ENCODE measurements at regions not wholly inside any gene's neighbourhood (a gene's known extent, or its start where the extent isn't known, plus 50 kb on each side); places are given as distances from the start of the nearest gene placed in this dataset.

GRCh38 chr13:75013818-75014217, 468.2 kb downstream of the TBC1D4 start:
- no peaks in the 10 kb centered on the region for H3K27me3 ChIP-seq (ENCODE audit: control insufficient read depth in 2 of 2, insufficient read depth in 2 of 2, low read length in 2 of 2)
- ATAC-seq (no peak), DNase-seq (ENCODE audit: extremely low read depth in 1 of 4, low spot score in 3 of 4) (no peak), FAIRE-seq (no peak)
- POLR2A ChIA-PET: no interaction called here
- H3K9ac ChIP-seq (ENCODE audit: insufficient read depth in 1 of 2, low read depth in 2 of 2, low read length in 2 of 2): no peak overlapping the region
- intact Hi-C loops (cut with micrococcal nuclease) (loop anchor here (2.0 kb wide), 1 partner anchor 117 kb away; no protein-coding TSS in a partner anchor), in situ Hi-C loops (cut with MboI) (no loop called here)
- H3K9me3 ChIP-seq (replicated peaks; ENCODE audit: control insufficient read depth, insufficient read depth, low read depth, low read length): no peaks in the 10 kb centered on the region
- no peaks in the 10 kb centered on the region for H4K20me1 ChIP-seq (replicated peaks; ENCODE audit: control insufficient read depth, insufficient read depth, low read length)
- CTCF ChIA-PET (ENCODE audit: low intra/inter-chr PET ratio): no interaction called here
- no peak overlapping the region for H2AFZ ChIP-seq (ENCODE audit: low read depth, low read length)
- no peak overlapping the region for H3K4me3 ChIP-seq
- no peaks in the 10 kb centered on the region; a peak in 1 of 5 replicates for H3K4me1 ChIP-seq (replicated peaks in 1 of 2; ENCODE audit: control insufficient read depth in 2 of 2, insufficient read depth in 2 of 2, low read length in 2 of 2)
- no peak overlapping the region for H3K27ac ChIP-seq (ENCODE audit: extremely low read depth, low read depth, low read length)
- H3K9me1 ChIP-seq (ENCODE audit: control insufficient read depth, insufficient read depth, low read length): no peaks in the 10 kb centered on the region
- TF ChIP-seq ZC3H8 (IDR thresholded peaks at IDR 0.05) (no peak), THRAP3 (IDR thresholded peaks at IDR 0.05; ENCODE audit: borderline replicate concordance) (no peak), ZNF232 (CRISPR knock-in tag; IDR thresholded peaks at IDR 0.05) (no peak), TCF7 (IDR thresholded peaks at IDR 0.05; ENCODE audit: borderline replicate concordance) (no peak), FOXO4 (CRISPR knock-in tag; IDR thresholded peaks at IDR 0.05) (no peak), NFIC (IDR thresholded peaks at IDR 0.05) (no peak), TAF15 (IDR thresholded peaks at IDR 0.05; ENCODE audit: low read depth, low read length) (no peak), MTF1 (CRISPR knock-in tag; IDR thresholded peaks at IDR 0.05; ENCODE audit: borderline replicate concordance) (no peak), HDAC3 (IDR thresholded peaks at IDR 0.05; ENCODE audit: borderline replicate concordance, partially characterized antibody) (no peak), ZNF217 (CRISPR knock-in tag; IDR thresholded peaks at IDR 0.05) (no peak), GABPB2 (CRISPR knock-in tag; conservative IDR thresholded peaks at IDR 0.05) (no peak), BMI1 (IDR thresholded peaks at IDR 0.05; ENCODE audit: low read length) (no peak), THRB (CRISPR knock-in tag; conservative IDR thresholded peaks at IDR 0.05) (no peak), PKNOX1 (IDR thresholded peaks at IDR 0.05) (no peak), GABPB1 (CRISPR knock-in tag; IDR thresholded peaks at IDR 0.05) (no peak), MAZ (CRISPR knock-in tag; conservative IDR thresholded peaks at IDR 0.05 in 1 of 2, IDR thresholded peaks at IDR 0.05 in 1 of 2) (no peak)
- TF ChIP-seq, protein P1, sequence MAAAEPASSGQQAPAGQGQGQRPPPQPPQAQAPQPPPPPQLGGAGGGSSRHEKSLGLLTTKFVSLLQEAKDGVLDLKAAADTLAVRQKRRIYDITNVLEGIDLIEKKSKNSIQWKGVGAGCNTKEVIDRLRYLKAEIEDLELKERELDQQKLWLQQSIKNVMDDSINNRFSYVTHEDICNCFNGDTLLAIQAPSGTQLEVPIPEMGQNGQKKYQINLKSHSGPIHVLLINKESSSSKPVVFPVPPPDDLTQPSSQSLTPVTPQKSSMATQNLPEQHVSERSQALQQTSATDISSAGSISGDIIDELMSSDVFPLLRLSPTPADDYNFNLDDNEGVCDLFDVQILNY (CRISPR knock-in tag; IDR thresholded peaks at IDR 0.05): no peak
- H3K79me2 ChIP-seq (ENCODE audit: control insufficient read depth, insufficient read depth, low read length): no peaks in the 10 kb centered on the region
- no peaks in the 10 kb centered on the region for H3K36me3 ChIP-seq (ENCODE audit: control insufficient read depth, insufficient read depth, low read length)
- no peak overlapping the region for H3K4me2 ChIP-seq (ENCODE audit: insufficient read depth, low read length)
- no TSS peak for BruUV-seq (replicated peaks)
- WGBS (ENCODE audit: insufficient coverage, low coverage, missing lambda C conversion rate): 5% methylated on average over 4 of the region's 4 CpGs

All from K562 (cell line).